Upper lobe of left lung (tissue), 6 donors: ENCODE measurements at regions not wholly inside any gene's neighbourhood (a gene's known extent, or its start where the extent isn't known, plus 50 kb on each side); places are given as distances from the start of the nearest gene placed in this dataset.

Source experiments
- ATAC-seq, 2 donors: fragments of 200-7000 bp; cut with Tn5 transposase; one replicate each; pipeline ENCODE4 v1.9.1; 2022; ENCODE audit warnings: mild to moderate bottlenecking in 2 of 2, moderate library complexity in 2 of 2; ENCODE audit not compliant: low FRiP score in 2 of 2
- DNase-seq, 2 donors: peaks; one replicate each; pipeline ENCODE4 v3.0.0-alpha.2; 2019 to 2020
- H3K27ac ChIP-seq, 4 donors: fragments of 200-600 bp; sonication (generic); one replicate each; pipeline ENCODE4 v1.5.1; 2016 to 2019
- H3K27me3 ChIP-seq, 4 donors: fragments of 200-600 bp; sonication (generic); one replicate each; pipeline ENCODE4 v1.5.1; 2017 to 2019
- H3K36me3 ChIP-seq, 4 donors: fragments of 200-600 bp; sonication (generic); one replicate each; pipeline ENCODE4 v1.5.1; 2016 to 2019
- H3K4me1 ChIP-seq, 4 donors: fragments of 200-600 bp; sonication (generic); one replicate each; pipeline ENCODE4 v1.5.1; 2018 to 2019
- H3K4me3 ChIP-seq, 4 donors: fragments of 200-600 bp; sonication (generic); one replicate each; pipeline ENCODE4 v1.5.1; 2017 to 2019; ENCODE audit warnings: mild to moderate bottlenecking in 2 of 4, moderate library complexity in 1 of 4
- H3K9me3 ChIP-seq, 4 donors: fragments of 200-600 bp; sonication (generic); one replicate each; pipeline ENCODE4 v1.5.1; 2018 to 2019
- EP300 ChIP-seq, 4 donors: sonication (generic); formaldehyde crosslinking; IDR thresholded peaks; one replicate each; pipeline ENCODE4 v1.5.1; 2017; ENCODE audit warnings: antibody characterized with exemption in 4 of 4, control low read depth in 2 of 4
- POLR2A ChIP-seq, 4 donors: fragments of 450-650 bp; IDR thresholded peaks; one replicate each; pipeline ENCODE4 v1.5.1; 2016 to 2017; ENCODE audit warnings: antibody characterized with exemption in 4 of 4, mild to moderate bottlenecking in 2 of 4
- POLR2AphosphoS5 ChIP-seq, 2 donors: sonication (generic); formaldehyde crosslinking; IDR thresholded peaks; one replicate each; pipeline ENCODE4 v1.5.1; 2017; ENCODE audit warnings: antibody characterized with exemption in 2 of 2
- WGBS, 2 donors: methylation state at CpG; one replicate each; pipeline ENCODE4 v1.1.5; 2017 to 2018; 5-methylcytosine and 5-hydroxymethylcytosine counted together
- TF ChIP-seq, protein P1 (sequence below), 6 experiments: fragments of 450-650 bp in 4 of 6; fragments of 200-600 bp in 2 of 6; sonication (generic) in 2 of 6; IDR thresholded peaks; one replicate each; pipeline ENCODE4 v1.5.1; 2016 to 2019; ENCODE audit warnings: antibody characterized with exemption in 6 of 6
- donor health status: DM: no; HTN: no; CAD: no; lungs with moderate emphysema.
- donor health status: DM: no; HTN: yes; CAD: no; lungs with severe emphysema.

DNA sequence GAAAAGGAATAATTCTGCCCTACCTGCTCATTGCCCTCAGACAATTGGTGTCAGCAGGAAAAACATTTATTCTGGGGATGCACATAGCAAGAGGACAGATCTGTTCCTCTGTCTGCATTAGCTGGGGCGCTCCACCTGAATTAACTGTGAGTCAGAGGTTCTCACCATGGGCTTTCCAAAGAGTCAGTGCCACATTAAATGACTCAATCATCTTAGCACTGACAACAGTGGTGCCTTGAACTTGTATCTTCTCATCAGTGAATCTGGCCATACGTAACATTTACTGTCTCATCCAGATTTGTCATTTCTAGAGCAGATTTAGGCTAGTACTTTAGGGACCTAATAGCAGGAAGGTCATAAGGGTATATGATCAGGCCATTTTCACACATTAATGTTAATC, 358.1 kb upstream of the CRIM1 start:
- WGBS, 2 donors = 93% methylated on average over 2 of the region's 2 CpGs

GRCh38 chr2:35989503-35989902, 366.1 kb upstream of the CRIM1 start:
- Histone ChIP-seq H3K36me3 (no peaks in the 10 kb centered on the region), H3K9me3 (no peaks in the 10 kb centered on the region), H3K27ac (no peak overlapping the region), H3K27me3 (no peaks in the 10 kb centered on the region), H3K4me3 (no peak overlapping the region), H3K4me1 (peaks cover 0 to 2% (median 0%) of the 10 kb centered on the region in 4 donors)
- TF ChIP-seq, protein P1, sequence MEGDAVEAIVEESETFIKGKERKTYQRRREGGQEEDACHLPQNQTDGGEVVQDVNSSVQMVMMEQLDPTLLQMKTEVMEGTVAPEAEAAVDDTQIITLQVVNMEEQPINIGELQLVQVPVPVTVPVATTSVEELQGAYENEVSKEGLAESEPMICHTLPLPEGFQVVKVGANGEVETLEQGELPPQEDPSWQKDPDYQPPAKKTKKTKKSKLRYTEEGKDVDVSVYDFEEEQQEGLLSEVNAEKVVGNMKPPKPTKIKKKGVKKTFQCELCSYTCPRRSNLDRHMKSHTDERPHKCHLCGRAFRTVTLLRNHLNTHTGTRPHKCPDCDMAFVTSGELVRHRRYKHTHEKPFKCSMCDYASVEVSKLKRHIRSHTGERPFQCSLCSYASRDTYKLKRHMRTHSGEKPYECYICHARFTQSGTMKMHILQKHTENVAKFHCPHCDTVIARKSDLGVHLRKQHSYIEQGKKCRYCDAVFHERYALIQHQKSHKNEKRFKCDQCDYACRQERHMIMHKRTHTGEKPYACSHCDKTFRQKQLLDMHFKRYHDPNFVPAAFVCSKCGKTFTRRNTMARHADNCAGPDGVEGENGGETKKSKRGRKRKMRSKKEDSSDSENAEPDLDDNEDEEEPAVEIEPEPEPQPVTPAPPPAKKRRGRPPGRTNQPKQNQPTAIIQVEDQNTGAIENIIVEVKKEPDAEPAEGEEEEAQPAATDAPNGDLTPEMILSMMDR (IDR thresholded peaks at IDR 0.05) = no peak
- TF ChIP-seq POLR2A (IDR thresholded peaks at IDR 0.05) = no peak
- no peak for TF ChIP-seq EP300 (IDR thresholded peaks at IDR 0.05)
- no peak for TF ChIP-seq POLR2AphosphoS5 (IDR thresholded peaks at IDR 0.05)
- 65 to 67% methylated on average over 4 of the region's 4 CpGs for WGBS, 2 donors
- no peak for ATAC-seq
- DNase-seq = no peak

More for the DNA sequence above, 358.1 kb upstream of the CRIM1 start:
- no peaks in the 10 kb centered on the region for H3K9me3 ChIP-seq
- TF ChIP-seq, protein P1 (IDR thresholded peaks at IDR 0.05) = no peak
- TF ChIP-seq EP300 (IDR thresholded peaks at IDR 0.05) (no peak), POLR2AphosphoS5 (IDR thresholded peaks at IDR 0.05) (no peak), POLR2A (IDR thresholded peaks at IDR 0.05) (no peak)
- H3K27ac ChIP-seq = no peak overlapping the region
- no peak overlapping the region for H3K4me3 ChIP-seq
- no peaks in the 10 kb centered on the region for H3K36me3 ChIP-seq
- no peaks in the 10 kb centered on the region for H3K4me1 ChIP-seq
- no peaks in the 10 kb centered on the region for H3K27me3 ChIP-seq
- DNase-seq (no peak), ATAC-seq (no peak)

DNA sequence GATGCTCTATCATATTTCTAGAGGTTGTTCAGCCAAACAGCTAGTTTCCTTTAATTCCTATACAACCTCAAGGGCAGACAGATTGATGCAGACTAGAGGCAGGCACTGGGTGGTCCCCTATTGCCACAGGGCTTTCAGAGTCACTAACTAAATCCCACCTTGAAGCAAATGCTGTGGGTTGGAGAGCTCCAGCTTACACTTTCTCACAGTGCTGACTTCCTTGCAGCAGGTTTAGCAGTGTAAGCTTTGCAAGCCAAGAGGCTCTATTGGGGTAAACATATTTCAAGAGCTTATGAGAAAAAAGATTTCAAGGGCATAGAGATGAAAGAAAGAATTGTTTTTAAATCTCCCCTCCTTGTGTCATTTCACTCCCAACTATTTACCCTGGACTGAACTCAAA, 366.5 kb upstream of the CRIM1 start:
- TF ChIP-seq POLR2A (IDR thresholded peaks at IDR 0.05) (no peak), EP300 (IDR thresholded peaks at IDR 0.05) (no peak), POLR2AphosphoS5 (IDR thresholded peaks at IDR 0.05) (no peak)
- TF ChIP-seq, protein P1 (IDR thresholded peaks at IDR 0.05) = no peak

DNA sequence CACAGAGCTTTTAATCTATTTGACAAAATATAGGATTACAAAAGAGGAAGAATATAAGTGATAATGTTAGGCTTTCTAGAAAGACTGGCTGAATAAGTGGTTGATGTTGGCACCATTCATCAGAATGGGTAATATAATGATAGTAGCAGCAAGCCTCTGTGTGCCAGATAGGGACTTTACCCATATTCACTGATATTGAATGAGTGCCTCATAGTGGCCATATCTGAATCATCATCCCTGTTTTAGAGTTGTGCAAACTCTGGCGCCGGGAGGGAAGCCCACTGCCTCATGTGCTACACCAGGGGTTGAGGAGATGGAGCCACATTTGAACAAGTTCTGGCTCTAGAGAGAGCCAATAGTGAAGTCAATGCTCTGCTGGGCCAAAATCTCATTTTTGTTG, 368.7 kb upstream of the CRIM1 start:
- peaks cover 0 to 2% (median 0%) of the 10 kb centered on the region in 4 donors for H3K4me1 ChIP-seq
- ATAC-seq = no peak
- no peaks in the 10 kb centered on the region for H3K36me3 ChIP-seq
- H3K27ac ChIP-seq = no peak overlapping the region
- H3K27me3 ChIP-seq = no peaks in the 10 kb centered on the region
- 87 to 96% methylated on average over 2 of the region's 2 CpGs for WGBS, 2 donors
- TF ChIP-seq, protein P1 (IDR thresholded peaks at IDR 0.05) = no peak
- TF ChIP-seq POLR2A (IDR thresholded peaks at IDR 0.05) = no peak
- TF ChIP-seq EP300 (IDR thresholded peaks at IDR 0.05) = no peak
- no peak for TF ChIP-seq POLR2AphosphoS5 (IDR thresholded peaks at IDR 0.05)
- H3K4me3 ChIP-seq = no peak overlapping the region
- no peaks in the 10 kb centered on the region for H3K9me3 ChIP-seq
- DNase-seq = no peak

More for the DNA sequence above, 366.5 kb upstream of the CRIM1 start:
- DNase-seq (no peak), ATAC-seq (no peak)
- Histone ChIP-seq H3K4me1 (peaks cover 0 to 2% (median 0%) of the 10 kb centered on the region in 4 donors), H3K9me3 (no peaks in the 10 kb centered on the region), H3K4me3 (no peak overlapping the region), H3K27me3 (no peaks in the 10 kb centered on the region), H3K27ac (no peak overlapping the region), H3K36me3 (no peaks in the 10 kb centered on the region)

DNA sequence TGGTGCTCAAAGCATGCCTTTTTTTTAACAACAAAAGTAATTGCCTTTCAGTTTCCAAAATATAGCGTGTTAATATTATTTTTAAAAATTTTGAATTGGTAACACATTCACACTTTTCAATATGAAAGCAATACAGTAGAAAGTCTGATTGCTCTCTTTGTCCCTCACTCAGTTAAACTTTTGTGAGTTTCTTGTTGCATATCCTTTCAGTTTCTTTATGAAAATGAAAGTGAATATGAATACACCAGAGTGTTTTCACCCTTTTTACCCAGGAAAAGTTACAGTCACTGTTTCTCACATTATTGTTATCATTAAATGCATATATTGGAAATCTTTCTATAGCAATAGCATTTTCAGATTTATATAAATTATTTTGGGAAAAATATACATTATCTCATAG, 377.4 kb upstream of the CRIM1 start:
- no peaks in the 10 kb centered on the region for H3K27me3 ChIP-seq
- ATAC-seq = no peak
- TF ChIP-seq, protein P1 (IDR thresholded peaks at IDR 0.05) = no peak
- TF ChIP-seq POLR2A (IDR thresholded peaks at IDR 0.05) (no peak), EP300 (IDR thresholded peaks at IDR 0.05) (no peak), POLR2AphosphoS5 (IDR thresholded peaks at IDR 0.05) (no peak)
- peaks cover 0 to 5% (median 0%) of the 10 kb centered on the region in 4 donors for H3K4me1 ChIP-seq
- no peak for DNase-seq
- no peak overlapping the region for H3K4me3 ChIP-seq
- H3K27ac ChIP-seq = no peak overlapping the region
- no peaks in the 10 kb centered on the region for H3K9me3 ChIP-seq
- H3K36me3 ChIP-seq = no peaks in the 10 kb centered on the region
- 78 to 83% methylated on average over 1 of the region's 1 CpG for WGBS, 2 donors
